ENCODE measurements at regions not wholly inside any gene's neighbourhood (a gene's known extent, or its start where the extent isn't known, plus 50 kb on each side); places are given as distances from the start of the nearest gene placed in this dataset.
"Not testable (repeated sequence)": the region's sequence is repeated elsewhere in the genome, so short reads cannot be mapped to it uniquely, and the experiment has no call there.

- FAIRE-seq: no peak
Measured at GRCh38 chrX:7372825-7373525, 225.0 kb upstream of the PUDP start.

- FAIRE-seq: no peak
Measured at GRCh38 chrX:7362111-7362510, 214.2 kb upstream of the PUDP start.

GRCh38 chrX:7351926-7352325 is 204.0 kb upstream of the PUDP start:
- FAIRE-seq: no peak

DNA sequence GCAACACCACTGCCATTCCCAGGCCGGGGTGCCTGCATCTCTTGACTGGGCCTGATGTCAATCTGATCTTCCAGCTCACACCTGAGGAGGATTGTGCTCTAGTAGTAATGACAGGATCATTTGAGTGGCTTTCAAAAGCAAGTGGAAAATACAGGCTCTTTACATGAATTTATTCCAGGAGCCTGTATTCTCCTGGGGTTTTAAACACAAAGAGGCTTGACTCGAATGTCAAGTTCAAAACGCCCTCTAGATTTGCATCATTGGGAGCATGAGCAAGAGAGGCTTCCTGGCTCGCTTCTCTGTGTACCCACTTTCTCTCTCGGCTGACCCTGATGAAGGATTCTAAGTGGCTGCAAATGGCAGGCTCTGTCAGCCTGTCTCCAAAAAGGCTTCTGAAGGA is 199.5 kb upstream of the PUDP start:
- no peak for FAIRE-seq

- FAIRE-seq: no peak
Measured at GRCh38 chrX:7346021-7346420, 198.1 kb upstream of the PUDP start.

GRCh38 chrX:7343181-7343580 is 195.2 kb upstream of the PUDP start:
- no peak for FAIRE-seq

GRCh38 chrX:7335816-7336362 is 187.9 kb upstream of the PUDP start:
- not testable (repeated sequence) for FAIRE-seq

DNA sequence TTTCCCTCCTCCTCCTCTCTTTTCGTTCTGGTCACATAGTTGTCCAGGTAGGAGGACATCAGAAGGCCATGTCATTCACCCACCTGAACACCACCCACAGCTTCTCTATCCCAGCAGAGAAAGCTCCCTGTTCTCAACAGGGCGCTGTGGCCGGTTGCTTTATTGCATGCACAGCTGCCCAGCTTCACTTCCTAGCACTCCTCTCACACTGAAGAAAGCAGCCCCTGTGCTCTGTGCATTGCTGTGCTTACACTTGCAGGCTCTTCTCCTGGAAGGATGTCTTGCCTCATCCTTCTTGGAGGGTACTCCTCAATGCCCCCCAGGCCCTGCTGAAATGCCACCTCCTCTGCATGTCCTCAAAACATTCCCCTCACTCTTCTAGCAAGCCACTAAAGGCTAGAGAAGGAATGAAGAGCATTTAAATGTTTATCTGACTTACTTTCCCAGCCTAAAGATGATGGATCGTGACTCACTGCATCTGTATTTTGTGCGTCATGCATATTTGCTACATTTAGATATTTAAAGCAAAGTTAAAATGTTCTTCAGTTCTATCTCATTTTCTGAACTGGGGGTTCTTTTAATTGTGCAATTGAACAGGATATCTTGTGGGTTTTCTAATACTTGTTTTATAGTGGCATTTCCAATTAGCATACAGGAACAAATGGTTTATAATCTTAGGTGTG is 186.4 kb upstream of the PUDP start:
- no peak for FAIRE-seq

GRCh38 chrX:7330971-7331746 is 183.2 kb upstream of the PUDP start:
- no peak for FAIRE-seq

- FAIRE-seq: no peak
Measured at GRCh38 chrX:7330556-7330955, 182.6 kb upstream of the PUDP start.

- FAIRE-seq: no peak
Measured at GRCh38 chrX:7318661-7319060, 170.7 kb upstream of the PUDP start.

DNA sequence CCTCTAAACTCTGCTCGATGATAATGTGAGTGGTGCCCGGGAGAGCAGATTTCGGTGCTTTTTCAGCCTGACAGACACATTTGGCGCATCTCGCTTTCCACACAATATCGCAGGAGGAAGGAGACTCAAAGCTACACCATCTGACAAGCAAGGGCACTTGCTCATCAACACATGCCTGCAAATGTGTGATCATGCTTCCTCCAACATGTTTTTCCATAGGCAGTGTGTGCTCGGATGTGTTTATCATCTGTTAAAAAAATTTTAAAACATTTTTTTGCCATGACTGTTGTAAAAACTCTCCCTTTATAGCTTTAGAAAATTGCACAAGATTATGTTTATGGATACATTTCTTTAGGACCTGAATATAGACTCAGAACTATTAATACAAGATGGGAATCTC is 170.3 kb upstream of the PUDP start:
- FAIRE-seq: no peak

GRCh38 chrX:7316887-7317286 is 168.9 kb upstream of the PUDP start:
- FAIRE-seq: no peak

- no peak for FAIRE-seq
Measured at GRCh38 chrX:7316280-7316679, 168.3 kb upstream of the PUDP start.

DNA sequence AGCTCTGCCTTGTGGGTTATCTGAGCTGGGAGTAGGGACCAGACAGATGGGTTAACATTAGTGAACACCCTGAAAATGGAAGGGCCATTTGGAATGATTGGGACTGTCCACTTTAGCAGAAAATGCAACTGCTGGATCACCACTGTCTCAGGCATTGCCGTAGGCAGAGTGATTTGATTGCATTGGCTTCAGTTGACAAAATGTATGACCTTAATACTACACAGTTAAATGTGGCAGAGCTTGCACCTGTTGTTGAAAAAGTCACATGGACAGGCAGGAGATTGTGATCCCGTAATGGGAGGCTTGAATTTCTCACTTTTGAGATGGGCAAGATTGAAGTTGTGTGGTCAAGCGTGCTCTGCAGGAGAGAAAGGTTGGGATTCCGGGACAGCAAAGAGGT is 166.5 kb upstream of the PUDP start:
- no peak for FAIRE-seq

- FAIRE-seq: no peak
Measured at GRCh38 chrX:7307720-7308119, 159.8 kb upstream of the PUDP start.

DNA sequence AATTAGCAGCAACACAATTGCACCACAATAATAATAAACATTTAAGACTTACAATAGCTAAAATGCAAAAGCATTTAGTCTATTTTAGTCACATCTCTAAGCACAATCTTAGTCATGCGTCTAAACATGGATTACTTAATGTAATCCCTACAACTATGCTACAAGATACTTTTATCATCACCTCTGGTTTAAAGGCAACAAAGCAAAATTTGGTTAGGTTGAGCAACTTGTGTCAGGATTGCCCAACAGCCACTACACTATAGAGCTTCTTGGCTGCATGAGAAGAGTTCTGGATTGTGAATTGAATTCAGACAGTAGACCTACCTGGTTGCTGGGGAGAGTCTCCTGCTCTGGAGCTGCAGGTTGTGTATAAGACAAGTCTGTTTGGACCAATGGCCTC is 146.5 kb upstream of the PUDP start:
- FAIRE-seq: no peak

DNA sequence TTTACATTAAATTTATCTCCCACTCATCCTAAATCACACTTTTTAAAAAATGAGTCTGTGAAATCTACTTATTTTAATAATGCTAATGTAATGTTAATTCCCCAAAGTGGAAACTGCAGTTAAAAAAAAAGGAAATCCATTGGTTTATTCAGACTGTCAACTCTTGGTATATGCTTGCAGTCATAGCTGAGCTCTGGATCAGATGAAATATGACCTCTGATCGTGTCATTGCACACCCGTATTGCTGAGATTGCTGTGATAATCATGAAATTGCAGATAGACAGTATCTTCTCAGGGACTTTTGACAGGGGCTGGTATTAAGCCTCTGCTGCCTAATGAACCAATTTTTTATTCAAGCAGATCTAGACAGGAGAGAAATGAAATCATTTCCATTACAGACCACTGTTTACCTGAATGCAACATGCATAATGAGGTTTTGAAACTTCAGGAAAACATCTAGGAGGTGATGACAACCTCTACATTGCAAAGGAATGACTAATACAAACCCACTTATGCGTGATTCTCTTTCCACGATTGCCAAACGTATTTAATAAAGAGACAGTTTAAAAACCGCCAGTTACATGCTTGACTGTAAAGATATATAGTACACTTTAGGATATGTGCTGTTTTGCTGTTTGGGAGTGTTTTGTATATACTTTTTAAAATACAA is 138.3 kb upstream of the PUDP start:
- FAIRE-seq: no peak

DNA sequence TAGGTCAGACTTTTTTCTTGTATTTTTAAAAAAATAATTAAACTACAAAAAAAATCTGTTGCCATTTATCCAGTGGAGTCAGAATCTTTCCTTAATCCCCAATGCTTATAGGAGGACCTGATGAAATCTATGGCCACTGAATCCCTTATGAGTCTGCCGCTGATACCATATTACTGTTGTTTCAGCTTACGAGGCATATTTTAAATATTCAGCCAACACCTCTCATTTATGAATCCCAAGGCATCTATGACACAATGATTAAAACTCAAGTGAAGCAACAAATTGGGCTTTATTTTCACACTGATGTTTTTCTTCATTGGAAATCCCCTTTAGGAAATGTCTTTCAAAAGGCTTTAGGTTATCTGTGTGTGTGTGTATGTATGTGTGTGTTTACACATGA is 137.8 kb upstream of the PUDP start:
- FAIRE-seq: no peak

- no peak for FAIRE-seq
Measured at GRCh38 chrX:7283741-7284140, 135.8 kb upstream of the PUDP start.

DNA sequence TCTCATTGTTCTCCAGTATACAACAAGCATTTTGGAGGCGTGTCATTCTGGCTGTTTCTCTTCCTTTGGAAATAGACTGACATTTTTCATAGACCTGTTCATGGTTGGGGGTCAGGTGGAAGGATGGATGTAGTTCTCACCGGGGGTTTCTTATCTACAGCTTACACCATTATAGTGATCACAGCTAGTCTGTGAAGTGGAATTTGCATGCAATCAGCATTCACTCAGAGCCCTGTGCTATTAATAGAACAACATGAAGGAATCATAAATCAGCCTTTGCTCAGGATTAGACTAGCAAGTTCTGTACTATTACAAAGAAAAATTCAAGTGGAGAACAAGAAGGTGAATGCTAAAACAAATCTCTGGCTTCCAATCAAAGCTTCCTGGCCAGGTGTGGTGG is 132.6 kb upstream of the PUDP start:
- FAIRE-seq: no peak

DNA sequence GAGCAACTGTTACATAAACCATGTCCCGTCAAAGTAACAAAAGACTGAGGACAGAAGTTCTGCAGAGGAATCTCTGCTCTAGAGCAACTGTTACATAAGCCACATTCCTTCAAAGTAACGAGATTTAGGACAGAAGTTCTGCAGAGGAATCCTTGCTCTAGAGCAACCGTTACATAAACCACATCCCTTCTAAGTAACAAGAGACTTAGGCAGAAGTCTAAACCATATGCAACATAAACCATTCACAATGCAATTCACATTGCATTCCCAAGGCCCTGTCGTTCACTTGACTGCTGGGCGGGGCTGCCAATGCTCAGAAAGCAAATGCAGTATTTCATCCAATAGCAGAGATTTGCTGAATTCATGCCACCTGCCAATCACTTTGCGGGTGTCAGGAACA is 124.4 kb upstream of the PUDP start:
- no peak for FAIRE-seq

DNA sequence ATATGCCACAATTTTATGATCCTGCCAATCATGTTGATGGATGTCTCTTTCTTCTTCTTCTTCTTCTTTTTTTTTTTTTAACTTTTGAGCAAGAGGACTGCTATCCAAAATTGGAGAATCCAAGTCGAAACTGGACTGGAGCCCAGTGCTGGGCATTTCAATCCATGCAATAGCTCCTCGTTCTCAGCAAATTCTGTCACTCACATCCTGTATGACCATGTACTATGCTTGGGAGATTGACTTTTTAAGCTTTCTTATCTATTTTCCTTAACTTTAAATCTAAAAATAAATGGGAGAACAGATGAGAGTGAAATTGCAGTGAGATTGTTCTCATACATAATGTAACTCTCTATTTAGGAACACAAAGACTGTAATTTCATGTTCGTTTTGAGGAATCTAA is 123.0 kb upstream of the PUDP start:
- no peak for FAIRE-seq
